H1 (cell line): ENCODE measurements at regions not wholly inside any gene's neighbourhood (a gene's known extent, or its start where the extent isn't known, plus 50 kb on each side); places are given as distances from the start of the nearest gene placed in this dataset.

Experiments used
- ASH2L ChIP-seq: fragments of 200-600, 300-600 bp; sonication (generic); IDR thresholded peaks from one replicate; pipeline ENCODE4 v1.7.1; 2017; ENCODE audit warnings: low read length
- JUND ChIP-seq: IDR thresholded peaks from 2 replicates; pipeline ENCODE4 v1.6.1; 2011; ENCODE audit warnings: mild to moderate bottlenecking, improper control_type of control experiment, low read length
- RNF2 ChIP-seq: fragments of 200-900, 300-1000 bp; sonication (generic); IDR thresholded peaks from 2 replicates; pipeline ENCODE4 v1.7.1; 2016; ENCODE audit warnings: borderline replicate concordance, low read depth, mild to moderate bottlenecking, antibody characterized with exemption, low read length; ENCODE audit not compliant: poor library complexity, severe bottlenecking; ENCODE audit errors: missing control alignments

- TF ChIP-seq JUND (no peak), RNF2 (no peak), ASH2L (no peak)
Measured at GRCh38 chr2:177010861-177011260, 201.7 kb upstream of the HNRNPA3 start (continued).
